ENCODE measurements at regions not wholly inside any gene's neighbourhood (a gene's known extent, or its start where the extent isn't known, plus 50 kb on each side); places are given as distances from the start of the nearest gene placed in this dataset.

- no peak overlapping the region for H3K27ac ChIP-seq
- no peak overlapping the region for H3K4me3 ChIP-seq
- TF ChIP-seq CTCF (IDR thresholded peaks at IDR 0.05): no peak
- intact Hi-C loops (cut with DNase I): no loop called here
- DNase-seq (ENCODE audit: low spot score in 2 of 2): no peak
- no peaks in the 10 kb centered on the region for H3K27me3 ChIP-seq
- no peaks in the 10 kb centered on the region for H3K4me1 ChIP-seq
- no peaks in the 10 kb centered on the region for H3K36me3 ChIP-seq
- H3K9me3 ChIP-seq: no peaks in the 10 kb centered on the region
Observed at GRCh38 chr3:194212161-194212844, 76.4 kb downstream of the HES1 start.

DNA sequence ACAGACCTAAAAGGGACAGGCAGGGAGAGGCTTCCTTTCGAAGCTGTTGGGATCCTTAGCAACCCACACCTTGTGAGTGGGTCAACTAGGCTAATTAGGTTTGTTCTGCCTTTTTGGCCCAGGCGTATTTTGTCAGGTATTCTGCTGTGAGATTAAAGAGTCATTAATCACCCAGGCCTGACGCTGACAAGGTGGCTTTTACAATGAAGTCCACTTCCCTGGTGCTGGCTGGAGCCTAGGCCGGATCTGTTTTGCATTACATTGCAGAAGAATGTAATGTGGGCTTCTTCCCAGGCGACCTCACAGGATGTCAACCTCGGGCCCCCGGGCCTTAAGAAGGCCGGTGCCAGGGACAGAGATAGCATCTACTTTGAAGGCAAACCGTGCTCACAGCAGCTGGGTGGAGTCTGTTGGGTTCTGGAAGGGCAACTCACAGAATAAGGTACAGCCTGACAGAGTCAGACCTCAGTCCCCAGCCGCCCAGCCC, 76.9 kb downstream of the HES1 start:
- intact Hi-C loops (cut with DNase I): no loop called here
- no peak for TF ChIP-seq CTCF (IDR thresholded peaks at IDR 0.05)
- Histone ChIP-seq H3K9me3 (no peaks in the 10 kb centered on the region), H3K27ac (no peak overlapping the region), H3K4me1 (no peaks in the 10 kb centered on the region), H3K27me3 (no peaks in the 10 kb centered on the region), H3K4me3 (no peak overlapping the region), H3K36me3 (no peaks in the 10 kb centered on the region)
- no peak for DNase-seq (ENCODE audit: low spot score in 2 of 2)

DNA sequence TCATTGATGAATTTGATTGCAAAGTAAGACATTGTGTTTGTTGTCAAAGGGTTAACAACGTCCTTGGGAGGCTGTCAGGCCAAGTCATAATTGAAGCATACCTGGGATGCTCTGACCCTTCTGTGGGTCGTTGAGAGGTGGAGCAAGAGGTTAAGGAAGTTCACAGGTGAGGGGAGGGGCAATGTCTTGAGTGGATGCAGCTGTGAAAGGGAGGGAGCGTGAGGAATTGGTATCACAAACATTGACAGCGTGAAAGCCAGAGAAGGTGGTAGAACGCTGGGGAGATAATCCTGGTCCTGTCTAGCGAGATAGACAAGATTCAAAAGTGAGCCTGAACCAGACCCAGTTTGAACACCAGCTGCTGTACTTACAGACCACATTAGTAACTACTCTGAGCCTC, 79.4 kb downstream of the HES1 start:
- no peak for DNase-seq (ENCODE audit: low spot score in 2 of 2)
- intact Hi-C loops (cut with DNase I): no loop called here
- Histone ChIP-seq H3K27ac (no peak overlapping the region), H3K4me3 (no peak overlapping the region), H3K9me3 (no peaks in the 10 kb centered on the region), H3K36me3 (no peaks in the 10 kb centered on the region), H3K4me1 (no peaks in the 10 kb centered on the region), H3K27me3 (no peaks in the 10 kb centered on the region)
- no peak for TF ChIP-seq CTCF (IDR thresholded peaks at IDR 0.05)

GRCh38 chr3:194218646-194219453, 82.9 kb downstream of the HES1 start:
- intact Hi-C loops (cut with DNase I): no loop called here
- peak in 1 of 2 donors; percentile 1 for DNase-seq (ENCODE audit: low spot score in 2 of 2)
- H3K4me1 ChIP-seq: no peaks in the 10 kb centered on the region
- TF ChIP-seq CTCF (IDR thresholded peaks at IDR 0.05): no peak
- H3K36me3 ChIP-seq: no peaks in the 10 kb centered on the region
- no peaks in the 10 kb centered on the region for H3K27me3 ChIP-seq
- H3K4me3 ChIP-seq: no peak overlapping the region
- H3K27ac ChIP-seq: no peak overlapping the region
- H3K9me3 ChIP-seq: no peaks in the 10 kb centered on the region

DNA sequence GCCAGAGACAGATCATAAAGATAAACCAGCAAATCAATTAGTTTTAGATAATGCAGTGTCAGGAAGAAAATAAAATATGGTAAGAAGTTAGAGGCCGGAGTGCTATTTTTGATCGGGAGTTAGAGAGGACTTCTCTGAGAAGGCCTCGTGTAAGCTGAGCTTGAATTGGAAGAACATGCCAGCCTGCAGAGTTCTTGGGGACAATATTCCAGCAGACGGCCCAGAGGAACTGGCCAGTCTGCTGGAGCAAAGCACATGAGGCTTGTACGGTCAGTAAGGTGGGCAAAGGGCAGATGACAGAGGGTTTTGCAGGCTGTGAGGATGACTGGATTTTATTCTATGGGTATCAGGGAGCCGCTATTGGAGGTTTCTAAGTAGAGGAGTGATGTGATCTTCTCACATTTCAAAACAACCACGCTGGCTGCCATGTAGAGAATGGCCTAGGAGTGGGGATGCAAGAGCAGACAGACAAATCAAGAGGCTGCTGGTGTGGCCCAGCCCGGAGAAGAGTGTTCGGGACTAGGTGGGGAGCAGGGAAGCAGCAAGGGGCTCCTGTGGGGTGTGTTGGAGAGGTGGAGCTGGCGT, 84.0 kb downstream of the HES1 start:
- Histone ChIP-seq H3K4me1 (no peaks in the 10 kb centered on the region), H3K9me3 (no peaks in the 10 kb centered on the region), H3K27ac (no peak overlapping the region), H3K27me3 (no peaks in the 10 kb centered on the region), H3K4me3 (no peak overlapping the region), H3K36me3 (no peaks in the 10 kb centered on the region)
- intact Hi-C loops (cut with DNase I): no loop called here
- DNase-seq (ENCODE audit: low spot score in 2 of 2): no peak
- no peak for TF ChIP-seq CTCF (IDR thresholded peaks at IDR 0.05)
